ENCODE measurements at regions not wholly inside any gene's neighbourhood (a gene's known extent, or its start where the extent isn't known, plus 50 kb on each side); places are given as distances from the start of the nearest gene placed in this dataset.
A peak's percentile ranks its signal among the peaks of the same experiment; 100 is the strongest.

GRCh38 chr15:47998619-47999019 lies 122.2 kb upstream of the SLC24A5 start:
- no peak for DNase-seq

DNA sequence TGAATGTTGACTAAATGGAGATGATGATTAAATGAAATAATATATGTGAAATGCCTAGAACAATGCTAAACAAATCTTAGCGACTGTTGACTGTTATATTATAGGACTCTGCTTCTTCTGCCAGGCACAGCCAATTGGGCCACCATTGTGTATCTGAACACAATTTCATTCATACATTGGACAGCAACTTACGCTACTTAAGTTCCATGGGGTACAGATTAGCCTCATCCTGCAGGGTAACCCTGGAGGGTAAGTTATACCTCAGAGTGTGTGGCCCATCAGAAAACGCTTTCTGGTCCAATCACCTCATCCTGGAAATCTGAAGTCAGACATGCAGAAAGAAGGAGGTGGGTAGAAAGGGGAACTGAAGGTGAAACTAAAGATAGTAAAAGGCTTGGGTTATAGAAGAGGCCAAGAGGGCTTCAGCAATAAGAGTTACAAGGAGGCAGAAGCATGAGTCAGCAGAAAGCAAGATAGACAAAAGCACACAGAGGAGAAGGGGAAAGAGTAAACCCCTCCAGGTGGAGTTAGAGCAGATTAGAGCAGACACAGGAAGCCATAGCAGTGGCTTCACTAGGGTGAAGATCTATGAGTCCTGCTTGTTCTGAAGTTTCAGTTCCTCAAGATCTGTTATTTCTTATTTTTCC lies 119.3 kb upstream of the SLC24A5 start:
- no peak for DNase-seq

DNA sequence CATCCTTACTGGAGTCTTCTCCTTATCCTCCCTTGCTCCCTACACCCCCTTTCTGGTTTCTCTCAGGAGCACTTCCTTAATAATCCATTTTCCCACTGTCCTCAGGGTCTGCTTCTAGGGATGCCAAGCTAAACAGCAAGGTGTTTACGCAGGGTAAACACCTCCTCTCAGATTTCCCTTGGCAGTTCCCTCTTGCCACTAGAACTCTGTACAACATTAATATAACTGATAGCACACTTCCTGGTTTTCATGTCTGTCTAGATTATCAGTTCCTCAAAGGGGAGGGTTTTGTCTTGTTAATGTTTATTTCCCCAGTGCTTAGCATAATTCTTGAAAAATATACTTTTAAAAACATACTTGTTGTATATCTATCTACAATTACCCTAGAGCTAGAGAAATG lies 118.0 kb upstream of the SLC24A5 start:
- DNase-seq = no peak

- DNase-seq = no peak
Observed at GRCh38 chr15:48003441-48003840, 117.3 kb upstream of the SLC24A5 start.

- no peak for DNase-seq
Observed at GRCh38 chr15:48005077-48005476, 115.7 kb upstream of the SLC24A5 start.

GRCh38 chr15:48006031-48006511 lies 114.7 kb upstream of the SLC24A5 start:
- no peak for DNase-seq

- DNase-seq = no peak
Observed at GRCh38 chr15:48010316-48010715, 110.5 kb upstream of the SLC24A5 start.

GRCh38 chr15:48012191-48012590 lies 108.6 kb upstream of the SLC24A5 start:
- no peak for DNase-seq

DNA sequence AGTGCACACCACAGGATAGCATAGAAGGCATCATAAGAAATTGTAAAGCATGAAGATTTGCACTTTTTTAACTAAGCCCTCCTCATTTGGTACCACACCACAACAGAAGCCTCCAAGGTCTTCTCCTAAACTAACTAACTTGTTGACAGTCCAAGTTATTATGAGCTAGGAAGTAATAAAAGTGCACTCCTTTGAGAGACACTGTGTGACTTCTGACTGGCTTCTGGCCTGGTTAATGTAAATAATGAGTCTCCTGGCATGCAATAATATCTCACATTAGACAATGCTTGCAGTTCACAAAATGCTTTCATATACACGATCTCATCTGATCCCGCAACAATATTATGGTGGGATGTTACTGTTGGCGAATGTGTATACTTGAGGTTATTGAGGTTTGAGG lies 103.9 kb upstream of the SLC24A5 start:
- no peak for DNase-seq

- no peak for DNase-seq
Observed at GRCh38 chr15:48017747-48018146, 103.0 kb upstream of the SLC24A5 start.

DNA sequence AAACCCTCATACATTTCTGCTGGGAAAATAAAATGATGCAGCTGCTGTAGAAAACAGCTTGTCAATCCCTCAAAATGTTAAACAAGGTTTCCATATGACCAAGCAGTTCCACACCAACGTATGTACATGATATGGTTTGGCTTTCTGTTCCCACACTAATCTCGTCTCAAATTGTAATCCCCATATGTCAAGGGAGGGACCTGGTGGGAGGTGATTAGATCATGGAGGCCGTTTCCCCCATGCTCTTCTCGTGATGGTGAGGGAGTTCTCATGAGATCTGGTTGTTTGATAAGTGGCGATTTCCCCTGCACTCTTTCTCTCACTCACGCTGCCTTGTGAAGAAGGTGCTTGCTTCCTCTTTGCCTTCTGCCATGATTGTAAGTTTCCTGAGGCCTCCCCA lies 100.6 kb upstream of the SLC24A5 start:
- no peak for DNase-seq

- DNase-seq = no peak
Observed at GRCh38 chr15:48021336-48022086, 99.3 kb upstream of the SLC24A5 start.

- no peak for DNase-seq
Observed at GRCh38 chr15:48025118-48025517, 95.7 kb upstream of the SLC24A5 start.

GRCh38 chr15:48028712-48029111 lies 92.1 kb upstream of the SLC24A5 start:
- DNase-seq = no peak

GRCh38 chr15:48029642-48030041 lies 91.1 kb upstream of the SLC24A5 start:
- DNase-seq = peak; percentile 65

DNA sequence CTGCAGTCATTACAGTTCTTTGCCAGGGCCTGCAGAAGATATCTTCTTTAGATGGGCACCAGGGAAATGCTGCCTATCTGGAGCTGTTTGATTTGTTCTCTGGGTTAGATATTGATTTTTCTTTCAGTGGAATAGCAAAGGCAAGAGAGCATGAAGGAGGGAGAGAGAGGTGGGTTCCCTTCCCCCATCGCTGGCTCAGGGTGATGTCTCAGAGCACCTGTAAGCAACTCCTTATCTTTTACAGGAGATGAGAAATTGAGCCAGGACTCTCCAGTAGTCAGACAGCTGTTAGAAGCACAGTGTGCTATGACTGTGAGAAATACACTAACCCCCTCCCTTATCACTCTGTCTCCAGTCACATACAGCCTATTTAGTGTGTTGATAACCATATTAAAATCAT lies 89.3 kb upstream of the SLC24A5 start:
- no peak for DNase-seq

- DNase-seq = no peak
Observed at GRCh38 chr15:48031973-48032372, 88.8 kb upstream of the SLC24A5 start.

DNA sequence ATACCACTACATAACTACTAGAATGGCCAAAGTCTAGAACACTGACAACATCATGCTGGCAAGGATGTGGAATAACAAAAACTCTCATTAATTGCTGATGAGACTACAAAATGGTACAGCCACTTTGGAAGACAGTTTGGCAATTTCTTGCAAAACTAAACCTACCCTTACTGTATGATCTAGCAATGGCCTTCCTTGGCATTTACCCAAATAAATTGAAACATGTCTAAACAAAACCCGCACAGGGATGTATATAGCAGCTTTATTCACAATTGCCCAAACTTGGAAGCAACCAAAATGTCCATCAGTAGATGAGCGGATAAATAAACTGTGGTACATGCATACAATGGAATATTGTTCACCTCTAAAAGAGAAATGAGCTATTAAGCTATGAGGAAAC lies 87.9 kb upstream of the SLC24A5 start:
- DNase-seq = no peak

GRCh38 chr15:48038221-48038620 lies 82.6 kb upstream of the SLC24A5 start:
- DNase-seq = no peak

GRCh38 chr15:48040166-48040817 lies 80.5 kb upstream of the SLC24A5 start:
- DNase-seq = no peak

DNA sequence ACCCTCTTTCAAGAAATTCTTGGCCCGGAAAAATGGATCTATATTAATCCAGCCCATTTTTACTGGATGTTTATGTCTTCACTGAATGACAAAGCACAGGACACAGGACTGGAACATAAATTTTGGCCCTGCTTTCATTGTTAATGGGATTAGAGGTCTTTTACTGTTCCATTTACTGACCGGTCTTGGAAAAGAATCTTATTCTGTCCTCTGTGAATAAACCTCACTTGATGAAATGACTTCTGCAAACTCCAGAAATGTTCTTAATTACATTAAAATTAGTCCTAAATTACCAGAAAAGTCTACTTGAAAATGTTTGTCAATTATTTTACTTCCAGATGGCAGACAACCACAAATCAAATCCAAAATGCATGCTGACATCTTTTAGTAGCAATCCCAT lies 79.3 kb upstream of the SLC24A5 start:
- no peak for DNase-seq

- no peak for DNase-seq
Observed at GRCh38 chr15:48046813-48047438, 73.9 kb upstream of the SLC24A5 start.

DNA sequence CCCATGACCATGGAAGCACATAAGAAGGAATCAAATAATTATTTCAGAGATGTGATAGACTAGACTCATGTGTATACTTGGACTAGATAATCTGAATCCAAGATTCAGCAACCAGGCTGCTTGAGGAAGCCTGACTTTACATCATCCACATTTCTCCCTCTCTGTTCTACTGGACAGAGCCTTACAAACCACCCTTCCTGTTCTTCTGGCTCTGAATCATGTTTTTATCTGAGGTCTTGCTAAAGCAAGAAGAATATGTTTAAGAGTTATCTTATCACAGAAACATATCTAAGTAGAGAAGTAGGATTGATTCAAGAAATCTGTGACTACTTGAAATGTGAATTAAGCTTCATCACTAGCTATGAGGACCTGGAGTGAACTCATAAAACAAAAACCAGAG lies 71.1 kb upstream of the SLC24A5 start:
- no peak for DNase-seq

- no peak for DNase-seq
Observed at GRCh38 chr15:48052946-48053345, 67.8 kb upstream of the SLC24A5 start.
